ENCODE measurements at regions not wholly inside any gene's neighbourhood (a gene's known extent, or its start where the extent isn't known, plus 50 kb on each side); places are given as distances from the start of the nearest gene placed in this dataset.

GRCh38 chr20:7703551-7703961, 236.7 kb downstream of the HAO1 start:
- TF ChIP-seq CTCF (IDR thresholded peaks at IDR 0.05; ENCODE audit: insufficient read depth, low read length, poor library complexity, severe bottlenecking) (no peak), EZH2phosphoT487 (conservative IDR thresholded peaks at IDR 0.05; ENCODE audit: low read length) (no peak)
